Type B pancreatic cell (in vitro differentiated cells): ENCODE measurements at regions not wholly inside any gene's neighbourhood (a gene's known extent, or its start where the extent isn't known, plus 50 kb on each side); places are given as distances from the start of the nearest gene placed in this dataset.
"Not testable (repeated sequence)": the region's sequence is repeated elsewhere in the genome, so short reads cannot be mapped to it uniquely, and the experiment has no call there.

Source experiments
- DNase-seq: peaks from one replicate; pipeline ENCODE4 v3.0.0; 2021; ENCODE audit warnings: mixed read lengths; ENCODE audit not compliant: unreplicated experiment; ENCODE audit errors: extremely low spot score
- H3K27ac Mint-ChIP-seq: 2 replicates; pipeline ENCODE4 v1.8.0; 2021; ENCODE audit warnings: mild to moderate bottlenecking, mixed read lengths
- H3K27me3 Mint-ChIP-seq: 2 replicates; pipeline ENCODE4 v1.8.0; 2021; ENCODE audit warnings: mixed read lengths
- H3K36me3 Mint-ChIP-seq: 2 replicates; pipeline ENCODE4 v1.8.0; 2021; ENCODE audit warnings: mixed read lengths
- H3K4me1 Mint-ChIP-seq: one replicate; pipeline ENCODE4 v1.8.0; 2021; ENCODE audit warnings: mixed read lengths; ENCODE audit not compliant: unreplicated experiment
- H3K4me3 Mint-ChIP-seq: 2 replicates; pipeline ENCODE4 v1.8.0; 2021; ENCODE audit warnings: mild to moderate bottlenecking, mixed read lengths
- H3K9me3 Mint-ChIP-seq: 2 replicates; pipeline ENCODE4 v1.8.0; 2021; ENCODE audit warnings: mixed read lengths
- TF ChIP-seq, protein P1 (sequence below): fragments of 200-600 bp; sonication (generic); conservative IDR thresholded peaks from 2 replicates; pipeline ENCODE4 v1.5.0; 2021; ENCODE audit warnings: antibody characterized with exemption, mild to moderate bottlenecking

DNA sequence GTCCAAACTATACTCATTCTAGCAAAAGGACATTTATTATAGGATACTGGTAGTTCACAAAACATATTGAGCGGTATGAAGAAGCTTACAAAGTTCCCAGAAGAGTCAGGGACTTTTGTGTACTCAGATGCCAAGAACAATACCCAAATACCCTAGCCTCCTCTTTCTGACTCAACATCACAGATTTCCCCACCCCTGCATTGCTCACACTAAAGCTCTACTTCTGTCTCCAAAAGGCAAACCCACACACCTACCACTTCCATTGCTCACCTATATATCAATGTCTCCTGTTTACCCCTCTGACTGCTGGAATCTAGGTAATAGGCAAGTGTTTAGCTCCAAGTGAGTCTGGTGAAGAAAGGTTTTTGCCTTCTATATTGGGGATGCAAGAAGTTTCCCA lies 100.7 kb upstream of the HCCS start:
- Mint-ChIP-seq H3K4me3 (no peak overlapping the region), H3K4me1 (no peaks in the 10 kb centered on the region), H3K27me3 (no peaks in the 10 kb centered on the region), H3K36me3 (no peaks in the 10 kb centered on the region), H3K9me3 (peaks cover 5% of the 10 kb centered on the region), H3K27ac (no peak overlapping the region)
- DNase-seq = no peak
- TF ChIP-seq, protein P1, sequence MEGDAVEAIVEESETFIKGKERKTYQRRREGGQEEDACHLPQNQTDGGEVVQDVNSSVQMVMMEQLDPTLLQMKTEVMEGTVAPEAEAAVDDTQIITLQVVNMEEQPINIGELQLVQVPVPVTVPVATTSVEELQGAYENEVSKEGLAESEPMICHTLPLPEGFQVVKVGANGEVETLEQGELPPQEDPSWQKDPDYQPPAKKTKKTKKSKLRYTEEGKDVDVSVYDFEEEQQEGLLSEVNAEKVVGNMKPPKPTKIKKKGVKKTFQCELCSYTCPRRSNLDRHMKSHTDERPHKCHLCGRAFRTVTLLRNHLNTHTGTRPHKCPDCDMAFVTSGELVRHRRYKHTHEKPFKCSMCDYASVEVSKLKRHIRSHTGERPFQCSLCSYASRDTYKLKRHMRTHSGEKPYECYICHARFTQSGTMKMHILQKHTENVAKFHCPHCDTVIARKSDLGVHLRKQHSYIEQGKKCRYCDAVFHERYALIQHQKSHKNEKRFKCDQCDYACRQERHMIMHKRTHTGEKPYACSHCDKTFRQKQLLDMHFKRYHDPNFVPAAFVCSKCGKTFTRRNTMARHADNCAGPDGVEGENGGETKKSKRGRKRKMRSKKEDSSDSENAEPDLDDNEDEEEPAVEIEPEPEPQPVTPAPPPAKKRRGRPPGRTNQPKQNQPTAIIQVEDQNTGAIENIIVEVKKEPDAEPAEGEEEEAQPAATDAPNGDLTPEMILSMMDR = no peak

DNA sequence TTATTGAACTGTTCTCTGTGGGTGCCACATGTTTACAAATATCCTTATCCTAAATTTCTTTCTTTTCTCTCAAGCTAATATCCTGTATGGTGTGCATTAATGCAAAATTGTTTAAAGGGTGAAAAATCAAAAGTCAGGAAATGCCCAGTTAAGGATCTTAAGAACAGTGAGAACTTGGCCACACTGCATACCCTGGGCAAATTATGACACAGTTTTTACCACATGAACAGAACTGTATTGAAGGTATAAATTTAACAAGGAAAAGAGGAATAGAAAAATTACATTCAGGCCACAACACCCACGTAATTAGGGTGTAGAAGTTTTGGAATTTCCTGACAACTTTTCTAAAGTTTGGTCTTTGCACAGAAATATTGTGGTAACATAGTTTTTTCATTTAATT lies 94.4 kb upstream of the HCCS start:
- TF ChIP-seq, protein P1 = no peak
- no peaks in the 10 kb centered on the region for H3K36me3 Mint-ChIP-seq
- no peaks in the 10 kb centered on the region for H3K4me1 Mint-ChIP-seq
- no peaks in the 10 kb centered on the region for H3K9me3 Mint-ChIP-seq
- H3K27ac Mint-ChIP-seq = no peak overlapping the region
- no peak overlapping the region for H3K4me3 Mint-ChIP-seq
- H3K27me3 Mint-ChIP-seq = no peaks in the 10 kb centered on the region
- DNase-seq = no peak

DNA sequence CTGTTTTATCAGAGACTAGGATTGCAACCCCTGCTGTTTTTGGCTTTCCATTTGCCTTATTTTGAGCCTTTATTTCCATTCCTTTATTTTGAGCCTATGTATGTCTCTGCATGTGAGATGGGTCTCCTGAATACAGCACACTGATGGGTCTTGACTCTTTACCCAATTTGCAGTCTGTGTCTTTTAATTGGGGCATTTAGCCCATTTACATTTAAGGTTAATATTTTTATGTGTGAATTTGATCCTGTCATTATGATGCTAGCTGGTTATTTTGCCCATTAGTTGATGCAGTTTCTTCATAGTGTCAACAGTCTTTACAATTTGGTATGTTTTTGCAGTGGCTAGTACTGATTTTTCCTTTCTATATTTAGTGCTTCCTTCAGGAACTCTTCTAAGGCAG lies 88.5 kb upstream of the HCCS start:
- H3K9me3 Mint-ChIP-seq, H3K27ac Mint-ChIP-seq, H3K27me3 Mint-ChIP-seq, H3K4me3 Mint-ChIP-seq, H3K4me1 Mint-ChIP-seq, H3K36me3 Mint-ChIP-seq, DNase-seq: not testable (repeated sequence)

DNA sequence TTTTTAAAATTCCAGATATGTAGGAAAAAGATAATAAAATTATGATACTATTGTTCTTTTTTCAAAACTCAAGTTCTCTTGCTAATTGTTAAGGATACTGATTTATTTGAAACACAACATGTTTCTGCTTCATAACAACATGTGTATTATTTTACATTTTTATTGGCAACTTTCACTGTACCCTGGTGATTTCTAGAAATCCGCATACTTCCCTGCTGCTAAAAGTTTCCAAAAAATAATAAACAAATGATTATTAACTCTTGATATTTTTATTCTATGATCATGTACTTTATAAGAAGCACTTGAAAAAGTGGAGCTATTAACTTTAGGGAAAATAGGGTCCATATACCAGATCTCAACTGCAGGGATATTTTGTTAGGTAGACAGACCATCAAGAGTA lies 71.2 kb upstream of the HCCS start:
- Mint-ChIP-seq H3K36me3 (no peaks in the 10 kb centered on the region), H3K27ac (no peak overlapping the region), H3K9me3 (no peaks in the 10 kb centered on the region), H3K4me3 (no peak overlapping the region), H3K4me1 (no peaks in the 10 kb centered on the region), H3K27me3 (no peaks in the 10 kb centered on the region)
- TF ChIP-seq, protein P1 = no peak
- no peak for DNase-seq

DNA sequence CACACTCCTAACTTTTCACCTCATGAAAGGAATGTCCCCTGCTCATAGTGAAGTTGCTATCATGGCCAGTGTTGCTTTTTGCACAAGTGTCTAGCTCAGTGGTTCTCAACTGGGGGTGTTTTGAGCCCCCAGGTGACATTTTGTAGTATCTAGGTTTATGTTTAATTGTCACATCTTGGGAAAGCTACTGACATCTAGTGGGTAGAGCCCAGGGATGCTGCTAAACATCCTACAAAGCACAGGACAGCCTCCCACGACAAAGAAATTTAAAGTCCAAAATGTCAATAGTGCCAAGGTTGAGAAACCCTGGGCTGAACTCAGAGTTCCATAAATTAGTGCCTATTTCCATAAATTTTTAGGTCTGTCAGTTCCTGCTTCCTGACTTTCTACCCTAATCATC lies 70.7 kb upstream of the HCCS start:
- H3K27me3 Mint-ChIP-seq = no peaks in the 10 kb centered on the region
- no peak overlapping the region for H3K4me3 Mint-ChIP-seq
- no peaks in the 10 kb centered on the region for H3K36me3 Mint-ChIP-seq
- H3K27ac Mint-ChIP-seq = no peak overlapping the region
- TF ChIP-seq, protein P1 = no peak
- H3K9me3 Mint-ChIP-seq = peaks cover under 1% of the 10 kb centered on the region
- DNase-seq = no peak
- no peaks in the 10 kb centered on the region for H3K4me1 Mint-ChIP-seq

DNA sequence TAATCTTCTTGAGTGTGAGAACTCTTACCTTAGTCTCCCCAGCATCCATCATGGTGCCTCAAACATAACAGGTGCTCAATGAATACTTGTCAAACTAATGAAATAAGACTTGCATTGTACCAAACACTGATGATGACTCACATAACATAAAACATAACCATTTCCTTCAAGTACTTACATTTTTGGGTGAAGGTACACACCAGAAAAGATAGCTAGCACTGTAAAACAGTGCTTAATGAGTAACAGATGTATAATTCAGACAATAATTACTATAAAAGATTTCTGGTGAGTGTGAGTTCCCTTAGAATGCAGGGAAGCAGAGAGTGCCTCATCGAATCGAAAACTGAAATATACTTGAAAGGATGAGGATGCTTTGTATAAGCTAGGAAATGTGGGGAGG lies 70.1 kb upstream of the HCCS start:
- no peak overlapping the region for H3K4me3 Mint-ChIP-seq
- H3K36me3 Mint-ChIP-seq = no peaks in the 10 kb centered on the region
- no peaks in the 10 kb centered on the region for H3K4me1 Mint-ChIP-seq
- H3K9me3 Mint-ChIP-seq = peaks cover 7% of the 10 kb centered on the region
- no peak overlapping the region for H3K27ac Mint-ChIP-seq
- no peaks in the 10 kb centered on the region for H3K27me3 Mint-ChIP-seq
- DNase-seq = no peak
- TF ChIP-seq, protein P1 = no peak
